PC-9 (cell line): ENCODE measurements at regions not wholly inside any gene's neighbourhood (a gene's known extent, or its start where the extent isn't known, plus 50 kb on each side); places are given as distances from the start of the nearest gene placed in this dataset.

Experiments
- BruUV-seq: library from RNA; stranded (reverse); fragments of 400-500 nt; replicated peaks from 2 replicates; lab custom pipeline; 2021; lab: Mats Ljungman, UMichigan
- CTCF ChIA-PET: fragments of 300-600 bp; sonication (Branson Sonifier 250); formaldehyde crosslinking; loops from one replicate; lab custom pipeline; 2022; ENCODE audit warnings: antibody characterized with exemption; lab: Charles Lee
- POLR2A ChIA-PET: fragments of 300-600 bp; sonication (Branson Sonifier 250); formaldehyde crosslinking; loops from one replicate; lab custom pipeline; 2022; ENCODE audit warnings: antibody characterized with exemption; ENCODE audit not compliant: unreplicated experiment; lab: Charles Lee
- DNase-seq, 2 experiments: peaks; one replicate each; pipeline versions ENCODE4 v3.0.0 to v3.0.0-alpha.2; 2015 to 2022; ENCODE audit warnings: mixed read lengths in 1 of 2
- H2AFZ ChIP-seq: fragments of 200-600 bp; sonication (generic); 2 replicates; pipeline ENCODE4 v1.8.1; 2017; ENCODE audit warnings: antibody characterized with exemption
- H3F3A ChIP-seq: fragments of 200-600 bp; sonication (generic); 2 replicates; pipeline ENCODE4 v1.8.1; 2017; ENCODE audit warnings: antibody characterized with exemption, mild to moderate bottlenecking, low read depth; ENCODE audit not compliant: insufficient read depth
- H3K27ac ChIP-seq: fragments of 200-600 bp; sonication (generic); 2 replicates; pipeline ENCODE4 v1.6.1; 2016; ENCODE audit warnings: mixed run types
- H3K27me3 ChIP-seq: fragments of 200-600 bp; sonication (generic); 2 replicates; pipeline ENCODE4 v1.6.1; 2016; ENCODE audit warnings: low read depth, mixed run types; ENCODE audit not compliant: insufficient read depth
- H3K36me3 ChIP-seq: fragments of 200-600 bp; sonication (generic); 2 replicates; pipeline ENCODE4 v1.6.1; 2016; ENCODE audit warnings: low read depth, mixed run types
- H3K4me1 ChIP-seq: fragments of 200-600 bp; sonication (generic); replicated peaks from 2 replicates; pipeline ENCODE4 v1.6.1; 2016; ENCODE audit warnings: mixed run types; ENCODE audit not compliant: insufficient read depth
- H3K4me2 ChIP-seq: fragments of 200-600 bp; sonication (generic); 2 replicates; pipeline ENCODE4 v1.6.1; 2017; ENCODE audit warnings: mixed run types
- H3K4me3 ChIP-seq: fragments of 200-600 bp; sonication (generic); 2 replicates; pipeline ENCODE4 v1.6.1; 2016; ENCODE audit warnings: mixed run types
- H3K79me2 ChIP-seq: fragments of 200-600 bp; sonication (generic); 2 replicates; pipeline ENCODE4 v1.6.1; 2017; ENCODE audit warnings: low read depth, mixed run types
- H3K9me2 ChIP-seq: fragments of 200-600 bp; sonication (generic); 2 replicates; pipeline ENCODE4 v1.8.1; 2017; ENCODE audit warnings: mild to moderate bottlenecking; ENCODE audit not compliant: insufficient read depth
- H3K9me3 ChIP-seq: fragments of 200-600 bp; sonication (generic); 2 replicates; pipeline ENCODE4 v1.8.1; 2016; ENCODE audit warnings: low read depth; ENCODE audit not compliant: insufficient read depth
- H4K20me1 ChIP-seq: fragments of 200-600 bp; sonication (generic); 2 replicates; pipeline ENCODE4 v1.8.1; 2017; ENCODE audit not compliant: insufficient read depth
- CTCF ChIP-seq: fragments of 200-600 bp; sonication (generic); conservative IDR thresholded peaks from 2 replicates; pipeline ENCODE4 v1.6.1; 2017; ENCODE audit warnings: mixed run types, antibody characterized with exemption, mild to moderate bottlenecking, moderate library complexity
- EZH2 ChIP-seq: fragments of 200-600 bp; sonication (generic); IDR thresholded peaks from 2 replicates; pipeline ENCODE4 v1.8.0; 2017; ENCODE audit warnings: antibody characterized with exemption, low read depth
- intact Hi-C: fragments of 100-400 bp; cut with micrococcal nuclease; formaldehyde crosslinking; loops from one replicate; pipeline ENCODE4 v1.10.0; 2022; ENCODE audit not compliant: unreplicated experiment

- ChIA-PET POLR2A (no interaction called here), CTCF (no interaction called here)
- H3K27me3 ChIP-seq: no peaks in the 10 kb centered on the region
- H3K36me3 ChIP-seq: no peaks in the 10 kb centered on the region
- H3K9me2 ChIP-seq: no peaks in the 10 kb centered on the region
- BruUV-seq: no TSS peak
- no peaks in the 10 kb centered on the region for H3K4me1 ChIP-seq
- no peaks in the 10 kb centered on the region for H3K79me2 ChIP-seq
- H3F3A ChIP-seq: no peaks in the 10 kb centered on the region
- no peak overlapping the region for H3K4me3 ChIP-seq
- no peak for DNase-seq
- H2AFZ ChIP-seq: no peak overlapping the region
- no peak overlapping the region for H3K27ac ChIP-seq
- no peak for TF ChIP-seq CTCF
- no peak for TF ChIP-seq EZH2
- H3K4me2 ChIP-seq: no peak overlapping the region
- no peaks in the 10 kb centered on the region for H3K9me3 ChIP-seq
- no peaks in the 10 kb centered on the region for H4K20me1 ChIP-seq
- intact Hi-C loops: no loop called here
These were observed 805.7 kb upstream of the GBE1 start for GRCh38 chr3:82567029-82567600.

GRCh38 chr3:82562896-82563295 is 801.5 kb upstream of the GBE1 start:
- Histone ChIP-seq H4K20me1 (no peaks in the 10 kb centered on the region), H3K79me2 (no peaks in the 10 kb centered on the region), H3F3A (no peaks in the 10 kb centered on the region), H3K36me3 (no peaks in the 10 kb centered on the region), H3K4me2 (no peak overlapping the region), H2AFZ (no peak overlapping the region), H3K27ac (no peak overlapping the region), H3K4me3 (no peak overlapping the region), H3K4me1 (no peaks in the 10 kb centered on the region), H3K9me3 (no peaks in the 10 kb centered on the region), H3K9me2 (no peaks in the 10 kb centered on the region), H3K27me3 (no peaks in the 10 kb centered on the region)
- CTCF ChIA-PET: no interaction called here
- POLR2A ChIA-PET: interaction anchor here (0.7 kb wide), 1 partner anchor 61 kb away, joined by 6 read pairs; no protein-coding TSS in a partner anchor
- no peak for TF ChIP-seq EZH2
- TF ChIP-seq CTCF: no peak
- BruUV-seq: no TSS peak
- intact Hi-C loops: no loop called here
- DNase-seq: no peak

- no peaks in the 10 kb centered on the region for H3K9me3 ChIP-seq
- no peak overlapping the region for H3K4me2 ChIP-seq
- ChIA-PET POLR2A (no interaction called here), CTCF (no interaction called here)
- H3K27me3 ChIP-seq: no peaks in the 10 kb centered on the region
- H3K79me2 ChIP-seq: no peaks in the 10 kb centered on the region
- no peak for DNase-seq
- no peaks in the 10 kb centered on the region for H3K36me3 ChIP-seq
- TF ChIP-seq EZH2 (no peak), CTCF (no peak)
- no peaks in the 10 kb centered on the region for H3K9me2 ChIP-seq
- no peaks in the 10 kb centered on the region for H4K20me1 ChIP-seq
- no peaks in the 10 kb centered on the region for H3K4me1 ChIP-seq
- no peak overlapping the region for H3K4me3 ChIP-seq
- intact Hi-C loops: no loop called here
- H2AFZ ChIP-seq: no peak overlapping the region
- no TSS peak for BruUV-seq
- no peaks in the 10 kb centered on the region for H3F3A ChIP-seq
- no peak overlapping the region for H3K27ac ChIP-seq
These were observed 800.3 kb upstream of the GBE1 start for GRCh38 chr3:82561784-82562183.
